WERI-Rb-1 (cell line): ENCODE measurements at regions not wholly inside any gene's neighbourhood (a gene's known extent, or its start where the extent isn't known, plus 50 kb on each side); places are given as distances from the start of the nearest gene placed in this dataset.

Experiments used
- DNase-seq: peaks from one replicate; pipeline ENCODE4 v3.0.0-alpha.2; 2020
- H3K27ac ChIP-seq: fragments of 250-450 bp; sonication (Bioruptor Pico); 2 replicates; pipeline ENCODE4 v1.5.1; 2020; ENCODE audit warnings: mild to moderate bottlenecking, moderate library complexity
- H3K27me3 ChIP-seq: fragments of 250-450 bp; sonication (Bioruptor Pico); 2 replicates; pipeline ENCODE4 v1.5.1; 2021; ENCODE audit warnings: mild to moderate bottlenecking, low read depth, moderate library complexity; ENCODE audit not compliant: insufficient read depth, severe bottlenecking
- H3K36me3 ChIP-seq: fragments of 250-450 bp; sonication (Bioruptor Pico); 2 replicates; pipeline ENCODE4 v1.5.1; 2020; ENCODE audit warnings: mild to moderate bottlenecking, moderate library complexity
- H3K4me3 ChIP-seq: 2 replicates; pipeline ENCODE4 v1.5.1; 2011; ENCODE audit warnings: low read depth, mild to moderate bottlenecking, control low read depth, low read length
- H3K9me3 ChIP-seq: fragments of 250-450 bp; sonication (Bioruptor Pico); 2 replicates; pipeline ENCODE4 v1.5.1; 2021; ENCODE audit warnings: mild to moderate bottlenecking, moderate library complexity; ENCODE audit not compliant: severe bottlenecking
- TF ChIP-seq, protein P1 (sequence below): IDR thresholded peaks from 2 replicates; pipeline ENCODE4 v1.5.1; 2011; ENCODE audit warnings: low read depth, mild to moderate bottlenecking, control low read depth, inconsistent platforms, low read length

GRCh38 chr9:79469164-79469563 lies 102.6 kb upstream of the TLE4 start:
- no peaks in the 10 kb centered on the region for H3K9me3 ChIP-seq
- no peak overlapping the region for H3K4me3 ChIP-seq
- H3K36me3 ChIP-seq = no peaks in the 10 kb centered on the region
- TF ChIP-seq, protein P1, sequence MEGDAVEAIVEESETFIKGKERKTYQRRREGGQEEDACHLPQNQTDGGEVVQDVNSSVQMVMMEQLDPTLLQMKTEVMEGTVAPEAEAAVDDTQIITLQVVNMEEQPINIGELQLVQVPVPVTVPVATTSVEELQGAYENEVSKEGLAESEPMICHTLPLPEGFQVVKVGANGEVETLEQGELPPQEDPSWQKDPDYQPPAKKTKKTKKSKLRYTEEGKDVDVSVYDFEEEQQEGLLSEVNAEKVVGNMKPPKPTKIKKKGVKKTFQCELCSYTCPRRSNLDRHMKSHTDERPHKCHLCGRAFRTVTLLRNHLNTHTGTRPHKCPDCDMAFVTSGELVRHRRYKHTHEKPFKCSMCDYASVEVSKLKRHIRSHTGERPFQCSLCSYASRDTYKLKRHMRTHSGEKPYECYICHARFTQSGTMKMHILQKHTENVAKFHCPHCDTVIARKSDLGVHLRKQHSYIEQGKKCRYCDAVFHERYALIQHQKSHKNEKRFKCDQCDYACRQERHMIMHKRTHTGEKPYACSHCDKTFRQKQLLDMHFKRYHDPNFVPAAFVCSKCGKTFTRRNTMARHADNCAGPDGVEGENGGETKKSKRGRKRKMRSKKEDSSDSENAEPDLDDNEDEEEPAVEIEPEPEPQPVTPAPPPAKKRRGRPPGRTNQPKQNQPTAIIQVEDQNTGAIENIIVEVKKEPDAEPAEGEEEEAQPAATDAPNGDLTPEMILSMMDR = no peak
- no peak overlapping the region for H3K27ac ChIP-seq
- DNase-seq = no peak
- no peaks in the 10 kb centered on the region for H3K27me3 ChIP-seq

GRCh38 chr9:79470954-79471353 lies 100.8 kb upstream of the TLE4 start:
- DNase-seq = peak; percentile 21
- H3K4me3 ChIP-seq = no peak overlapping the region
- no peaks in the 10 kb centered on the region for H3K36me3 ChIP-seq
- TF ChIP-seq, protein P1 = no peak
- no peaks in the 10 kb centered on the region for H3K9me3 ChIP-seq
- no peaks in the 10 kb centered on the region for H3K27me3 ChIP-seq
- no peak overlapping the region for H3K27ac ChIP-seq

- Histone ChIP-seq H3K36me3 (no peaks in the 10 kb centered on the region), H3K4me3 (no peak overlapping the region), H3K27ac (no peak overlapping the region), H3K27me3 (no peaks in the 10 kb centered on the region), H3K9me3 (no peaks in the 10 kb centered on the region)
- peak; percentile 23 for DNase-seq
- TF ChIP-seq, protein P1 = peak; percentile 42; the same call in 1 of the 2 replicates
Observed at GRCh38 chr9:79471580-79472543, 99.9 kb upstream of the TLE4 start.

- TF ChIP-seq, protein P1 = no peak
- no peak for DNase-seq
- H3K9me3 ChIP-seq = no peaks in the 10 kb centered on the region
- no peak overlapping the region for H3K4me3 ChIP-seq
- no peaks in the 10 kb centered on the region for H3K27me3 ChIP-seq
- H3K36me3 ChIP-seq = no peaks in the 10 kb centered on the region
- H3K27ac ChIP-seq = no peak overlapping the region
Observed at GRCh38 chr9:79473704-79474103, 98.1 kb upstream of the TLE4 start.

- TF ChIP-seq, protein P1 = no peak
- DNase-seq = no peak
- Histone ChIP-seq H3K36me3 (no peaks in the 10 kb centered on the region), H3K9me3 (no peaks in the 10 kb centered on the region), H3K27ac (no peak overlapping the region), H3K4me3 (no peak overlapping the region), H3K27me3 (no peaks in the 10 kb centered on the region)
Observed at GRCh38 chr9:79477241-79477840, 94.4 kb upstream of the TLE4 start.
